Mesenteric fat pad (tissue), 1 donor: ENCODE measurements at regions not wholly inside any gene's neighbourhood (a gene's known extent, or its start where the extent isn't known, plus 50 kb on each side); places are given as distances from the start of the nearest gene placed in this dataset.

Source experiments
- DNase-seq: peaks from one replicate; pipeline ENCODE4 v3.0.0-alpha.2; 2020; ENCODE audit warnings: low spot score
- donor health status: DM: yes; HTN: yes; CAD: no.

- no peak for DNase-seq
Measured at GRCh38 chr17:79452706-79453105, 158.1 kb downstream of the RBFOX3 start.

- no peak for DNase-seq
Measured at GRCh38 chr17:79451167-79451566, 159.7 kb downstream of the RBFOX3 start.

- no peak for DNase-seq
Measured at GRCh38 chr17:79446399-79447009, 164.3 kb downstream of the RBFOX3 start.

GRCh38 chr17:79444198-79444597, 166.7 kb downstream of the RBFOX3 start:
- DNase-seq = no peak

- DNase-seq = no peak
Measured at GRCh38 chr17:79443026-79443425, 167.8 kb downstream of the RBFOX3 start.

- no peak for DNase-seq
Measured at GRCh38 chr17:79441356-79442160, 169.3 kb downstream of the RBFOX3 start.

- DNase-seq = no peak
Measured at GRCh38 chr17:79440251-79440650, 170.6 kb downstream of the RBFOX3 start.

GRCh38 chr17:79439493-79439892, 171.4 kb downstream of the RBFOX3 start:
- no peak for DNase-seq

GRCh38 chr17:79438546-79439334, 172.1 kb downstream of the RBFOX3 start:
- no peak for DNase-seq

GRCh38 chr17:79438058-79438457, 172.8 kb downstream of the RBFOX3 start:
- DNase-seq = no peak

GRCh38 chr17:79437081-79437480, 173.8 kb downstream of the RBFOX3 start:
- no peak for DNase-seq

- no peak for DNase-seq
Measured at GRCh38 chr17:79435962-79436361, 174.9 kb downstream of the RBFOX3 start.

- DNase-seq = no peak
Measured at GRCh38 chr17:79435296-79435695, 175.6 kb downstream of the RBFOX3 start.

GRCh38 chr17:79434215-79434614, 176.6 kb downstream of the RBFOX3 start:
- no peak for DNase-seq

- no peak for DNase-seq
Measured at GRCh38 chr17:79433379-79433778, 177.5 kb downstream of the RBFOX3 start.

- no peak for DNase-seq
Measured at GRCh38 chr17:79431175-79431574, 179.7 kb downstream of the RBFOX3 start.

GRCh38 chr17:79429864-79430494, 180.9 kb downstream of the RBFOX3 start:
- DNase-seq = no peak

GRCh38 chr17:79428988-79429387, 181.9 kb downstream of the RBFOX3 start:
- no peak for DNase-seq

GRCh38 chr17:79427621-79428539, 183.0 kb downstream of the RBFOX3 start:
- no peak for DNase-seq

GRCh38 chr17:79425686-79426085, 185.2 kb downstream of the RBFOX3 start:
- no peak for DNase-seq
